GM23248 (cell line): ENCODE measurements at regions not wholly inside any gene's neighbourhood (a gene's known extent, or its start where the extent isn't known, plus 50 kb on each side); places are given as distances from the start of the nearest gene placed in this dataset.
"Not testable (repeated sequence)": the region's sequence is repeated elsewhere in the genome, so short reads cannot be mapped to it uniquely, and the experiment has no call there.

Experiments used
- DNase-seq: peaks from one replicate; pipeline ENCODE4 v3.0.0-alpha.2; 2015
- H2AFZ ChIP-seq: fragments of 200-600 bp; sonication (generic); 2 replicates; pipeline ENCODE4 v1.6.1; 2016; ENCODE audit warnings: antibody characterized with exemption
- H3F3A ChIP-seq: fragments of 200-600 bp; sonication (generic); 2 replicates; pipeline ENCODE4 v1.6.1; 2016; ENCODE audit warnings: mild to moderate bottlenecking, antibody characterized with exemption, mixed run types; ENCODE audit not compliant: insufficient read depth
- H3K27ac ChIP-seq: fragments of 200-600 bp; sonication (generic); 2 replicates; pipeline ENCODE4 v1.5.1; 2016; ENCODE audit warnings: mild to moderate bottlenecking
- H3K27me3 ChIP-seq: fragments of 200-600 bp; sonication (generic); replicated peaks from 2 replicates; pipeline ENCODE4 v1.6.1; 2016; ENCODE audit warnings: mild to moderate bottlenecking; ENCODE audit not compliant: insufficient read depth
- H3K36me3 ChIP-seq: fragments of 200-600 bp; sonication (generic); 2 replicates; pipeline ENCODE4 v1.6.1; 2016; ENCODE audit warnings: low read depth, mild to moderate bottlenecking
- H3K4me1 ChIP-seq: fragments of 200-600 bp; sonication (generic); 2 replicates; pipeline ENCODE4 v1.6.1; 2016; ENCODE audit warnings: mild to moderate bottlenecking; ENCODE audit not compliant: insufficient read depth
- H3K4me2 ChIP-seq: fragments of 200-600 bp; sonication (generic); one replicate; pipeline ENCODE4 v1.6.1; 2016; ENCODE audit warnings: mild to moderate bottlenecking; ENCODE audit not compliant: unreplicated experiment
- H3K4me3 ChIP-seq: fragments of 200-600 bp; sonication (generic); 2 replicates; pipeline ENCODE4 v1.5.1; 2016; ENCODE audit warnings: mild to moderate bottlenecking
- H3K79me2 ChIP-seq: fragments of 200-600 bp; sonication (generic); 2 replicates; pipeline ENCODE4 v1.6.1; 2016; ENCODE audit warnings: mild to moderate bottlenecking; ENCODE audit not compliant: insufficient read depth
- H3K9ac ChIP-seq: fragments of 200-600 bp; sonication (generic); 2 replicates; pipeline ENCODE4 v1.6.1; 2016; ENCODE audit warnings: mild to moderate bottlenecking
- H3K9me2 ChIP-seq: fragments of 200-600 bp; sonication (generic); 2 replicates; pipeline ENCODE4 v1.6.1; 2016; ENCODE audit warnings: mixed run types, mild to moderate bottlenecking, moderate library complexity; ENCODE audit not compliant: insufficient read depth
- H3K9me3 ChIP-seq: fragments of 200-600 bp; sonication (generic); one replicate; pipeline ENCODE4 v1.6.1; 2017; ENCODE audit warnings: low read depth
- H4K20me1 ChIP-seq: fragments of 200-600 bp; sonication (generic); 2 replicates; pipeline ENCODE4 v1.6.0; 2016; ENCODE audit not compliant: insufficient read depth
- EZH2 ChIP-seq: fragments of 200-600 bp; sonication (generic); IDR thresholded peaks from 2 replicates; pipeline ENCODE4 v1.6.1; 2018; ENCODE audit warnings: antibody characterized with exemption, mild to moderate bottlenecking; ENCODE audit not compliant: insufficient read depth, poor library complexity, severe bottlenecking
- EZH2phosphoT487 ChIP-seq: fragments of 200-600 bp; sonication (generic); IDR thresholded peaks from 2 replicates; pipeline ENCODE4 v1.6.1; 2018; ENCODE audit warnings: antibody characterized with exemption, moderate library complexity, mild to moderate bottlenecking, low read depth; ENCODE audit not compliant: insufficient read depth
- WGBS, 2 experiments: methylation state at CpG; one replicate each; pipeline ENCODE4 v1.1.6; 2015 to 2017; ENCODE audit warnings: low lambda C conversion rate in 2 of 2, low coverage in 1 of 2; ENCODE audit errors: missing lambda C conversion rate in 2 of 2; 5-methylcytosine and 5-hydroxymethylcytosine counted together
- in situ Hi-C: fragments of 300-500 bp; cut with MboI; formaldehyde crosslinking; loops from 2 replicates; pipeline ENCODE4 v1.15.0; 2020

GRCh38 chr20:48040051-48040450 lies 254.8 kb upstream of the SULF2 start:
- Histone ChIP-seq H3K27ac (no peak overlapping the region), H3K9ac (no peak overlapping the region), H3K27me3 (no peaks in the 10 kb centered on the region), H3K36me3 (no peaks in the 10 kb centered on the region), H3K79me2 (no peaks in the 10 kb centered on the region), H3K4me2 (no peak overlapping the region), H3K9me3 (no peaks in the 10 kb centered on the region), H4K20me1 (no peaks in the 10 kb centered on the region), H2AFZ (no peak overlapping the region), H3K4me3 (no peak overlapping the region), H3K9me2 (no peaks in the 10 kb centered on the region), H3F3A (no peaks in the 10 kb centered on the region), H3K4me1 (no peaks in the 10 kb centered on the region)
- in situ Hi-C loops: no loop called here
- TF ChIP-seq EZH2: no peak
- no peak for TF ChIP-seq EZH2phosphoT487
- 67 to 75% methylated on average over 7 of the region's 7 CpGs for WGBS, 2 experiments
- DNase-seq: no peak

DNA sequence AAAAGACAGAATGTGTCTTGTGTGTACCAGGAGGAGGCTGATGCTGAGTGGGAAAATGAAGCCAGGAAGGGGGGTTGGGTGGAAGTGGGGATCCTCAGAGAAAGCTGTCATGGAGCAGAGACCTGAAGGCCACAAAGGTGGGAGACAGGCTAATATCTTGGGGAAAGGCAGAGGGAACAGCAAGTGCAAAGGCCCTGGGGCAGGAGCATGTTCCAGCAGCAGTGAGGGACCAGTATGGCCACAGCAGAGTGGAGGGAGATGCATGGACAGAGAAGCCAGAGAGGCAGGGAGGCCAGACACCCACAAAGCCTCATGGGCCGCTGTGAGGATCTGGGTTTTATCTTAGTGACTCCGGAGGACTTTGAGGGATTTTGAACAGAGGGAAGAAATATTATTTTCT lies 254.2 kb upstream of the SULF2 start:
- DNase-seq: no peak
- H3K27ac ChIP-seq: no peak overlapping the region
- no peak overlapping the region for H2AFZ ChIP-seq
- WGBS, 2 experiments: 83% methylated on average over 2 of the region's 2 CpGs
- H3K4me3 ChIP-seq: no peak overlapping the region
- H3K27me3 ChIP-seq: no peaks in the 10 kb centered on the region
- H4K20me1 ChIP-seq: no peaks in the 10 kb centered on the region
- no peaks in the 10 kb centered on the region for H3K36me3 ChIP-seq
- in situ Hi-C loops: no loop called here
- no peak overlapping the region for H3K9ac ChIP-seq
- no peaks in the 10 kb centered on the region for H3F3A ChIP-seq
- H3K9me2 ChIP-seq: no peaks in the 10 kb centered on the region
- no peaks in the 10 kb centered on the region for H3K9me3 ChIP-seq
- TF ChIP-seq EZH2phosphoT487: no peak
- no peak for TF ChIP-seq EZH2
- H3K79me2 ChIP-seq: no peaks in the 10 kb centered on the region
- H3K4me2 ChIP-seq: no peak overlapping the region
- H3K4me1 ChIP-seq: no peaks in the 10 kb centered on the region

GRCh38 chr20:48038713-48039112 lies 253.4 kb upstream of the SULF2 start:
- Histone ChIP-seq H3F3A (no peaks in the 10 kb centered on the region), H3K4me2 (no peak overlapping the region), H2AFZ (no peak overlapping the region), H3K9ac (no peak overlapping the region), H3K27ac (no peak overlapping the region), H3K9me2 (no peaks in the 10 kb centered on the region), H4K20me1 (no peaks in the 10 kb centered on the region), H3K79me2 (no peaks in the 10 kb centered on the region), H3K4me3 (no peak overlapping the region), H3K9me3 (no peaks in the 10 kb centered on the region), H3K27me3 (no peaks in the 10 kb centered on the region), H3K4me1 (no peaks in the 10 kb centered on the region), H3K36me3 (no peaks in the 10 kb centered on the region)
- in situ Hi-C loops: no loop called here
- 50 to 54% methylated on average over 7 of the region's 7 CpGs for WGBS, 2 experiments
- DNase-seq: no peak
- no peak for TF ChIP-seq EZH2phosphoT487
- TF ChIP-seq EZH2: no peak

- H3K4me2 ChIP-seq, H3K4me1 ChIP-seq, H3K4me3 ChIP-seq, H3K79me2 ChIP-seq, H3K27me3 ChIP-seq, DNase-seq, H3K9ac ChIP-seq, H3K9me3 ChIP-seq, H3K27ac ChIP-seq, H2AFZ ChIP-seq, H4K20me1 ChIP-seq, H3F3A ChIP-seq, in situ Hi-C loops, H3K9me2 ChIP-seq, H3K36me3 ChIP-seq: not testable (repeated sequence)
- WGBS, 2 experiments: 18 to 24% methylated on average over 5 to 7 of the region's 7 CpGs
Measured at GRCh38 chr20:48037798-48038197, 252.5 kb upstream of the SULF2 start.

- Histone ChIP-seq H3K4me2 (no peak overlapping the region), H4K20me1 (no peaks in the 10 kb centered on the region), H3K36me3 (no peaks in the 10 kb centered on the region), H2AFZ (no peak overlapping the region), H3F3A (no peaks in the 10 kb centered on the region), H3K79me2 (no peaks in the 10 kb centered on the region), H3K4me3 (no peak overlapping the region), H3K4me1 (no peaks in the 10 kb centered on the region), H3K9me3 (no peaks in the 10 kb centered on the region), H3K27me3 (no peaks in the 10 kb centered on the region), H3K9me2 (no peaks in the 10 kb centered on the region), H3K9ac (no peak overlapping the region), H3K27ac (no peak overlapping the region)
- 74 to 83% methylated on average over 4 of the region's 4 CpGs for WGBS, 2 experiments
- TF ChIP-seq EZH2phosphoT487: no peak
- no peak for TF ChIP-seq EZH2
- peak; percentile 18 for DNase-seq
- in situ Hi-C loops: no loop called here
Measured at GRCh38 chr20:48035961-48036731, 250.9 kb upstream of the SULF2 start.
